Subcutaneous abdominal adipose tissue (tissue), 5 donors: ENCODE measurements at regions not wholly inside any gene's neighbourhood (a gene's known extent, or its start where the extent isn't known, plus 50 kb on each side); places are given as distances from the start of the nearest gene placed in this dataset.

Source experiments
- H3K27ac ChIP-seq: one replicate; pipeline ENCODE4 v1.7.0; 2013; ENCODE audit warnings: low read depth, mild to moderate bottlenecking, inconsistent platforms, low read length, moderate library complexity
- H3K27me3 ChIP-seq, 5 donors: one replicate each; pipeline ENCODE4 v1.7.0; 2013; ENCODE audit warnings: low read length in 5 of 5, inconsistent platforms in 1 of 5; ENCODE audit not compliant: control insufficient read depth in 5 of 5, insufficient read depth in 4 of 5
- H3K36me3 ChIP-seq, 5 donors: one replicate each; pipeline ENCODE4 v1.7.0; 2013; ENCODE audit warnings: low read length in 5 of 5; ENCODE audit not compliant: control insufficient read depth in 5 of 5, insufficient read depth in 5 of 5
- H3K4me1 ChIP-seq, 5 donors: one replicate each; pipeline ENCODE4 v1.7.0; 2013; ENCODE audit warnings: low read length in 5 of 5, mild to moderate bottlenecking in 3 of 5, moderate library complexity in 1 of 5; ENCODE audit not compliant: control insufficient read depth in 5 of 5, insufficient read depth in 5 of 5
- H3K4me3 ChIP-seq, 5 donors: one replicate each; pipeline ENCODE4 v1.7.0; 2013; ENCODE audit warnings: low read length in 5 of 5, low read depth in 1 of 5
- H3K9ac ChIP-seq, 5 donors: one replicate each; pipeline ENCODE4 v1.7.0; 2013; ENCODE audit warnings: low read length in 5 of 5, mild to moderate bottlenecking in 4 of 5, moderate library complexity in 3 of 5
- H3K9me3 ChIP-seq, 5 donors: one replicate each; pipeline ENCODE4 v1.7.0; 2013; ENCODE audit warnings: low read length in 5 of 5; ENCODE audit not compliant: control insufficient read depth in 5 of 5
- donor health status: healthy.
- donor health status: healthy.
- donor health status: healthy.
- donor health status: healthy.
- donor health status: healthy.

DNA sequence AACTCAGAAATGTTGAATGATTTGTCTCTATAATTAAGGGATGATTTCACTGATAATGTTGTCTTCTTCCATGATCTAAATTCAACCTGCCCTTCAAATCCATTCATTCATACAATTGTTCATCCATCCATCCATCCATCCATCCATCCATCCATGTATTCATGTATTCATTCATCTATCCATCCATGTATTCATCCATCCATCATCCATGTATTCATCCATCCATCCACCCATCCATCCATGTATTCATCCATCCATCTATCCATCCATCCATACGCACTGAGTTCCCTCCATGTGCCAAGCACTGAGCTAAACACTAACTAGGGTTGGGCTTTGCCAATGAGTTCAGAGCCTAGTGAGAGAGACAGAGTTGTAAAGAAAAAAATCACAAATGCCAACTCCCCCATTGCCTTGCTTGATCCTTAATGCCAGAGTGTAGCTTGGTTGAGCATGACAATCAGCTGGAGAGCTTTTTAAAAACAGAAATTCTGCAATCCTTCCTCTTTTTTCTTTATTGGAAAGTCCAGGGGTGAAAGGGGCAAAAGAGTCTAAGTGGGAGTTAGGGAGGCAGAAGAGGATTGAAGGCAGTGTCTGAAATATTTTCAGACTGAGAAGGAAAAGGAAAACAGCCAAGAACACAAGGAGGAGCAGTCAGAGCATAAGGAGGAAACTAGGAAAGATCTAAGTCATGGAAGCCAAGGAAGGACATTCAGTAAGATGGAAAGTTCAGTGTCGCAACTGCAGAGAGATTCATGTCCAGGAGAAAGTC is 92.4 kb upstream of the ERG start:
- Histone ChIP-seq H3K27me3 (peaks cover 0 to 15% (median 4%) of the 10 kb centered on the region in 5 donors), H3K9me3 (no peaks in the 10 kb centered on the region), H3K4me3 (no peak overlapping the region), H3K4me1 (no peaks in the 10 kb centered on the region), H3K27ac (no peak overlapping the region), H3K9ac (no peak overlapping the region), H3K36me3 (no peaks in the 10 kb centered on the region)

DNA sequence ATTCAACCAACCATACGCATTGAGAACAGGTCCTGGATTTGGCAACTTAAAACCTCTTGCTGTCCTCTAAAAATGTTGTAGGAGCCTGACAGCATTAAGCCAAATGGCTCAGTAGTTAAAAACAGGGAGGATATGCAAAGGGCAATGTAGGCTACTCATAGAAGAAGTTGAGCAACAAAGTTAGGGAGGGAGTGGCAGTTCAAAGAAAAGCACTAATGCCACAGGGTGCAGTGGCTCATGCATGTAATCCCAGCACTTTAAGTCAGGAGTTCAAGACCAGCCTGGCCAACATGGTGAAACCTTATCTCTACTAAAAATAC is 92.9 kb upstream of the ERG start:
- Histone ChIP-seq H3K27me3 (peaks cover 0 to 15% (median 4%) of the 10 kb centered on the region in 5 donors), H3K4me1 (no peaks in the 10 kb centered on the region), H3K27ac (no peak overlapping the region)

DNA sequence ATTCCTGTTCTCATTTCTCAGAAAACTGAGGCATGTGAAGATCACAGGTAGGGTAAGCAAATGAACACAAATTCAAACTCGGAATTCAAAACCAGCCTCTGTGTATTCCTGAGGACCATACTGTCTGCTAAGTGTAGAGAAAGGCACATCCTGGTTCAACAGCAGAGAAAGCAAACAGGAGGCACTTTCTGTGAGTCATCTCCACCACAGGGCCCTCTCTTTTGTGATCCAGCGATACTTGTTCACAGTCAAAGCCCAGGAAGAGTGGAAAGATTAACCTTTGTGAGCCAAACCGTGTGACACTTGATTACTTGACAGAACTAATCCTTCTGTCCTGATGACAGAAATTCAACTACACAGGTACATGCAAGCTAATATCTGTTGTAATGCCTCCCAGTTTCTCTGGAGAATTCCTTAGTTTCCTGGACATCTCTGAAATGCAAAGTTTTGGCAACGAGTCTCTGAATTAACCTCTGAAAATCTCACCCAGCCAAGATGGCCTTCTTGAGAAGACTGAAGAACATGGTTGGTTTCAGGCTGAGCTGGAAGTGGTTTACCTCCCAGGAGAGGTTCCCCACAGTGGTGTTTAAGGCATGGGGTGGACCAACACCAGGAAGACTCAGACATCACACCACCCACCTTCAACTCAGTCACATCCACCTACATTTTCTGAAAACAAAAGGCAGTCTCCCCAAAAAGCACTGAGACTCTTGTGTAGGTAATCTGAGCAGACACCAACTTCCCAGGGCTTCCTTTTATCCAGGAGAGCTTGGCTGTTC is 98.2 kb upstream of the ERG start:
- Histone ChIP-seq H3K27me3 (peaks cover 0 to 8% (median 6%) of the 10 kb centered on the region in 5 donors), H3K4me3 (no peak overlapping the region), H3K36me3 (no peaks in the 10 kb centered on the region), H3K27ac (no peak overlapping the region), H3K9me3 (no peaks in the 10 kb centered on the region), H3K9ac (no peak overlapping the region), H3K4me1 (peaks cover 0 to 8% (median 0%) of the 10 kb centered on the region in 5 donors)

More for the DNA sequence above, 92.9 kb upstream of the ERG start:
- Histone ChIP-seq H3K4me3 (no peak overlapping the region), H3K36me3 (no peaks in the 10 kb centered on the region), H3K9me3 (no peaks in the 10 kb centered on the region), H3K9ac (no peak overlapping the region)

DNA sequence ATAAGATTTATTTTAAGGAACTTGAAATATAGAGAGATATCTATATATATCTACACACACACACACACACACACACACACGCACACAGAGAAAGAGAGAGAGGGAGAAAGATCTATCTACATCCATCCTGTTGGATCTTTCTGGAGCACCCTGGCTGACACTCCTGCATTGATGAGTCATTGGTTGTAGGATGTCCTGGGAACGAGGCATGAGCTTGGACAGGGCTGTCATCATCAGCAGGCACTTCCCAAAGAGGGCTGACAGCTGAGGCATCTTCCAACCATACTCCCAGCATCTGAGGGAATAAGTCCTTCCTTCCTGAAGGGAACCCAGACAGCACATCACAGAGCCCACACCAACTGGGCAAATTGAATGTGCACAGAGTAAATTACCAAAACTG is 99.1 kb upstream of the ERG start:
- no peak overlapping the region for H3K27ac ChIP-seq
- H3K9me3 ChIP-seq: no peaks in the 10 kb centered on the region
- no peak overlapping the region for H3K9ac ChIP-seq
- no peaks in the 10 kb centered on the region for H3K36me3 ChIP-seq
- peaks cover 0 to 8% (median 0%) of the 10 kb centered on the region in 5 donors for H3K4me1 ChIP-seq
- peaks cover 0 to 6% (median 4%) of the 10 kb centered on the region in 5 donors for H3K27me3 ChIP-seq
- H3K4me3 ChIP-seq: no peak overlapping the region

DNA sequence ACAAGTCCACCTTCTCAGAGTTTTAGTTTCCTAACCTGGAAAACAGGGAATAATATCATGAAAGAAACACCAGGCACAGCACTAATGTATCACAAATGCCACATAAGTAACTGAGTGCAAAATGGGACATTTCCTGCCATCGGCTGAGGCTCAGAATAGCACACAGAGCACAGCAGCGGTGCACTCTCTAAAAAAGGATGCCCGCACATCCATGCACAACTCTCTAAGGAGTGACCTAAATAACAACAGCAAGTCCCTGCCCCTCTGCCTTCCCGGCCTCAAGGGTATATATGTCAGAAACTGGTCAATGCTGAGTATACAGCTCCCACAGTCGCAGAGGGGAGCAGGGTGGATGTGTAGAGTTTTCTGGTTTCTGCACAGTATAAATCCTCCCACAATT is 100.1 kb upstream of the ERG start:
- Histone ChIP-seq H3K9ac (no peak overlapping the region), H3K9me3 (no peaks in the 10 kb centered on the region), H3K36me3 (no peaks in the 10 kb centered on the region), H3K27ac (no peak overlapping the region), H3K4me1 (peaks cover 0 to 8% (median 0%) of the 10 kb centered on the region in 5 donors), H3K27me3 (peaks cover 0 to 6% (median 4%) of the 10 kb centered on the region in 5 donors), H3K4me3 (no peak overlapping the region)

DNA sequence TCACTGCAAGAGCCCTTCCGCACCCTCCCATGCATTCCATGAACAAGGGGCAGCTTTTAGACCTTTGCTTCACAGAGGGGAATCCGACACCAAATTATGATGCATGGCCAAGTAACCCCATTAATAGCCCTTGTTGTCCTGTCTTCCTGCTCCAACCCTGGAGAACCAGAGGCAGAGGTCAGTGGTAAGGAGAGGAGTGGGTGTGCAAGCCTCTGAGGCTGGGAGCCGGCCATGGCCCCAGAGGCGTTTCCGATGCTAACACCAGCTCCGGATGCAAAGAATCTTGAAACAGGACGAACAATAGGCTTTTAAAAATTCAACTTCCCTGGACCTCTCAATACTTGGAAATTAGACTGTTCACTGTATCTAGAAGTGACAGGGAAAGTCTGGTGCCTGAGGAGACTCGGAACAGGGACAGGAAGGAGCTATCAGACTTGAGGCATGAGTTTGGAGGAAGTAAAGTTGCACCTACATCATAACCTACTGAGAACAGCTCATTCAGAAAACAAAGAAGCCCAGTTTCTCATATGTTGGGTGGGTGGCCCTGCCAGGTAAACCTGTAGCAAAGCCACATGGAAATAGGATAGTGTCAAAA is 101.2 kb upstream of the ERG start:
- Histone ChIP-seq H3K27ac (no peak overlapping the region), H3K9me3 (no peaks in the 10 kb centered on the region), H3K4me3 (no peak overlapping the region), H3K9ac (no peak overlapping the region), H3K36me3 (no peaks in the 10 kb centered on the region), H3K27me3 (peaks cover 0 to 4% (median 3%) of the 10 kb centered on the region in 5 donors), H3K4me1 (peaks cover 0 to 8% (median 0%) of the 10 kb centered on the region in 5 donors)

DNA sequence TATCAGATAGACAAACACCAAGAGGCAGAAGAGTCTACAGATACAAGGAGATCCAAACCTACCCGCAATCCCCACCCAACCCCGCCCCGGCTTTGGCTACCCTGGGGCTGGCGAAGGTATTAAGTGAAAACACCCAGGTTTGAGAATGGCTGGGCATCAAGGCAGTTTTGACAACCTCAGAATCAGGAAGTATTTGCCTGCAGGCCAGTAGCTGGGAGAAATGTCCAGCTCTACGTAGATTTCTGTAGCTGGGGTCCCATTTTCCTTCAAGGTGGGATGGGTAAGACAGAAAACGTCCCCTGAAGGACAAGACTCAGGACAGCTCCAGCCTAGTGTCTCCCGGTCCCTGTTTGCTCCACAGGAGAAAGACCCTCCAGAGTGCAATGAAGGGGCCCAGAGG is 101.8 kb upstream of the ERG start:
- H3K4me3 ChIP-seq: no peak overlapping the region

DNA sequence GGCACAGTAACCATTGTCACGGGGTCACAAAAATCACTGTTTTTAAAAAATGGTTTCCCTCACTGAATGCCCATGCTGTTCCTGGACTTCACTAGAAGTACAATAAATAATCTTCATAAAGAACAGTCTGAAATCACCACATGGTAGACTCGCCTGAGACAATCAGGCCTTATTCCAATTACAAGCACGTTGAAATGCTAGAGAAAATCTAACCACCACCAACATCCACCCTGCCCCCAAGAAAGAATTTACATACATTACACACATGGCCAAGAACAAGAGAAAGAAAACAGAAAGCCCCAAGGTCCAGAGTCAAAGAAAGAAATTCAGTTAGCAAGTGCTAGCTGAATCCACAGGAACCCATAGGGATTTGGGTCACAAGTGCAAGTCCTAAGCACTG is 107.0 kb upstream of the ERG start:
- no peak overlapping the region for H3K9ac ChIP-seq
- no peaks in the 10 kb centered on the region for H3K9me3 ChIP-seq

More for the DNA sequence above, 101.8 kb upstream of the ERG start:
- Histone ChIP-seq H3K9ac (no peak overlapping the region), H3K36me3 (no peaks in the 10 kb centered on the region), H3K9me3 (no peaks in the 10 kb centered on the region), H3K27ac (no peak overlapping the region), H3K4me1 (peaks cover 0 to 8% (median 0%) of the 10 kb centered on the region in 5 donors), H3K27me3 (peaks cover 0 to 4% (median under 1%) of the 10 kb centered on the region in 5 donors)

DNA sequence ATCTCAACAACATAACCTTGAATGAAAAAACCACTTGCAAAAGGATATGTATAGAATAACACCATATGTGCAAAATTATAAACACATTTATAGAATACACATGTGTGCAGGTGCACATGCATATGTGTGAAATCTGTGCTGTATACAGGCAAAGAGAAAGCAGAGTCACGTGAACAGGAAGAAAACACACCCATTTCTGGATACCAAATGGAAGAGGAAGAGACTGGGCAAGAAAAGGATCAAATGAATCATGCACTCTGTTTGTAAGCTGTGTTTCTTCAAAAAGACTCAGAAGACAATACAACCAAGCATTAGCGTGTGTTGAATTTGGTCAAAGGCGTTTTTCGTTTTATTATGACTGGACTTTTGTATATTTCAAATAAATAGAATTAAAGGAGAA is 111.3 kb upstream of the ERG start:
- Histone ChIP-seq H3K9ac (no peak overlapping the region), H3K4me1 (no peaks in the 10 kb centered on the region), H3K27ac (no peak overlapping the region), H3K4me3 (no peak overlapping the region), H3K27me3 (peaks cover 0 to 11% (median 4%) of the 10 kb centered on the region in 5 donors), H3K9me3 (no peaks in the 10 kb centered on the region), H3K36me3 (no peaks in the 10 kb centered on the region)

More for the DNA sequence above, 107.0 kb upstream of the ERG start:
- H3K4me3 ChIP-seq: no peak overlapping the region
- H3K36me3 ChIP-seq: no peaks in the 10 kb centered on the region
- peaks cover 0 to 5% (median 0%) of the 10 kb centered on the region in 5 donors for H3K27me3 ChIP-seq
- no peak overlapping the region for H3K27ac ChIP-seq
- H3K4me1 ChIP-seq: no peaks in the 10 kb centered on the region
